GM12878 (cell line): ENCODE measurements at regions not wholly inside any gene's neighbourhood (a gene's known extent, or its start where the extent isn't known, plus 50 kb on each side); places are given as distances from the start of the nearest gene placed in this dataset.

Experiments used
- ATAC-seq: fragments of 200-7000 bp; cut with Tn5 transposase; 3 replicates; pipeline ENCODE4 v1.9.1; 2020; ENCODE audit warnings: mild to moderate bottlenecking, moderate library complexity
- BruUV-seq: library from RNA; stranded (reverse); fragments of 400-500 nt; replicated peaks from 2 replicates; lab custom pipeline; 2021; lab: Mats Ljungman, UMichigan
- CTCF ChIA-PET: fragments of 300-600 bp; sonication (Branson Sonifier 250); formaldehyde crosslinking; extraction: SDS; loops from one replicate; lab custom pipeline; 2021; ENCODE audit warnings: inconsistent platforms; lab: Yijun Ruan, JAX
- POLR2A ChIA-PET: fragments of 350-600 bp; formaldehyde crosslinking; extraction: SDS; loops from one replicate; lab custom pipeline; 2021; ENCODE audit warnings: inconsistent platforms; lab: Charles Lee
- RAD21 ChIA-PET: fragments of 300-600 bp; sonication (Branson Sonifier 250); formaldehyde crosslinking; loops from one replicate; lab custom pipeline; 2023; ENCODE audit warnings: antibody characterized with exemption; ENCODE audit not compliant: unreplicated experiment; lab: Charles Lee
- SMC1A ChIA-PET: fragments of 300-600 bp; sonication (Branson Sonifier 250); formaldehyde crosslinking; loops from one replicate; lab custom pipeline; 2023; ENCODE audit not compliant: unreplicated experiment, uncharacterized antibody; lab: Charles Lee
- DNase-seq: peaks from one replicate; pipeline ENCODE4 v3.0.0-alpha.2; 2011; ENCODE audit warnings: low read depth, low spot score
- FAIRE-seq: peaks from 3 replicates; lab custom pipeline; 2011; peaks lifted over from hg19 to GRCh38; lab: Jason Lieb, UNC
- H2AFZ ChIP-seq: 2 replicates; pipeline ENCODE4 v1.6.0; 2011; ENCODE audit warnings: low read depth, low read length, control low read depth; ENCODE audit not compliant: control insufficient read depth
- H3K27ac ChIP-seq: 2 replicates; pipeline ENCODE4 v1.5.1; 2011; ENCODE audit warnings: control low read depth; ENCODE audit not compliant: control insufficient read depth, insufficient read depth
- H3K27me3 ChIP-seq, 2 experiments: replicated peaks in 1 of 2; 2 replicates each; pipeline versions ENCODE4 v1.6.0 to v1.6.1; 2011; ENCODE audit warnings: low read length in 1 of 2; ENCODE audit not compliant: control insufficient read depth in 2 of 2, insufficient read depth in 2 of 2
- H3K36me3 ChIP-seq, 2 experiments: 2 replicates each; pipeline ENCODE4 v1.5.1; 2011; ENCODE audit warnings: low read length in 1 of 2; ENCODE audit not compliant: control insufficient read depth in 2 of 2, insufficient read depth in 2 of 2
- H3K4me1 ChIP-seq: 2 replicates; pipeline ENCODE4 v1.6.1; 2011; ENCODE audit warnings: mild to moderate bottlenecking, low read length, moderate library complexity, mixed read lengths; ENCODE audit not compliant: control insufficient read depth, insufficient read depth
- H3K4me2 ChIP-seq: 2 replicates; pipeline ENCODE4 v1.6.0; 2011; ENCODE audit warnings: control low read depth; ENCODE audit not compliant: control insufficient read depth, insufficient read depth
- H3K4me3 ChIP-seq: fragments of 200-600 bp; sonication (generic); 2 replicates; pipeline ENCODE4 v1.5.1; 2016
- H3K79me2 ChIP-seq: 2 replicates; pipeline ENCODE4 v1.6.0; 2011; ENCODE audit warnings: low read length; ENCODE audit not compliant: control insufficient read depth, insufficient read depth
- H3K9ac ChIP-seq: 2 replicates; pipeline ENCODE4 v1.8.0; 2011; ENCODE audit warnings: low read length, control low read depth, mixed read lengths; ENCODE audit not compliant: control insufficient read depth, insufficient read depth
- H3K9me3 ChIP-seq: replicated peaks from 3 replicates; pipeline ENCODE4 v1.5.1; 2011; ENCODE audit warnings: mild to moderate bottlenecking, low read length; ENCODE audit not compliant: control insufficient read depth, insufficient read depth
- H4K20me1 ChIP-seq: 2 replicates; pipeline ENCODE4 v1.6.0; 2011; ENCODE audit not compliant: control insufficient read depth, insufficient read depth
- BHLHE40 ChIP-seq, 2 experiments: fragments of 450-650 bp in 1 of 2; IDR thresholded peaks; 2 replicates each; pipeline ENCODE4 v1.6.1; 2011 to 2017; ENCODE audit warnings: low read depth in 2 of 2, borderline replicate concordance in 1 of 2, improper control_type of control experiment in 1 of 2, low read length in 1 of 2, mild to moderate bottlenecking in 1 of 2
- DPF2 ChIP-seq: fragments of 450-650 bp; IDR thresholded peaks from 2 replicates; pipeline ENCODE4 v1.6.1; 2017; ENCODE audit warnings: mild to moderate bottlenecking
- EGR1 ChIP-seq, 2 experiments: IDR thresholded peaks; 1 replicate in 1 of 2; 2 replicates in 1 of 2; pipeline ENCODE4 v1.6.1; 2011 to 2012; ENCODE audit warnings: low read depth in 2 of 2, low read length in 2 of 2, borderline replicate concordance in 1 of 2, mild to moderate bottlenecking in 1 of 2, moderate library complexity in 1 of 2
- FOS ChIP-seq: IDR thresholded peaks from 3 replicates; pipeline ENCODE4 v1.6.1; 2011; ENCODE audit warnings: borderline replicate concordance; ENCODE audit not compliant: insufficient read length; ENCODE audit errors: extremely low read depth
- FOXK2 ChIP-seq: fragments of 450-650 bp; IDR thresholded peaks from 2 replicates; pipeline ENCODE4 v1.6.1; 2017; ENCODE audit warnings: mild to moderate bottlenecking, moderate library complexity
- IKZF1 ChIP-seq: fragments of 450-650 bp; conservative IDR thresholded peaks from 2 replicates; pipeline ENCODE4 v1.6.1; 2017; ENCODE audit warnings: antibody characterized with exemption, mild to moderate bottlenecking
- KAT2A ChIP-seq: conservative IDR thresholded peaks from 2 replicates; pipeline ENCODE4 v1.6.1; 2011; ENCODE audit warnings: low read depth, low read length; ENCODE audit not compliant: control insufficient read depth
- NR2C1 ChIP-seq: fragments of 450-650 bp; IDR thresholded peaks from 2 replicates; pipeline ENCODE4 v1.6.1; 2017; ENCODE audit warnings: antibody characterized with exemption, mild to moderate bottlenecking, moderate library complexity
- RUNX3 ChIP-seq: IDR thresholded peaks from 2 replicates; pipeline ENCODE4 v1.6.1; 2012; ENCODE audit warnings: low read length, inconsistent platforms
- TAF1 ChIP-seq: IDR thresholded peaks from 2 replicates; pipeline ENCODE4 v1.6.1; 2011; ENCODE audit warnings: mild to moderate bottlenecking, low read depth, low read length, borderline replicate concordance
- ZNF622 ChIP-seq: fragments of 450-650 bp; IDR thresholded peaks from 2 replicates; pipeline ENCODE4 v1.6.1; 2017; ENCODE audit warnings: mild to moderate bottlenecking, inconsistent platforms
- WGBS: methylation state at CpG from one replicate; pipeline ENCODE4 v1.1.6; 2016; ENCODE audit warnings: low lambda C conversion rate; ENCODE audit not compliant: insufficient replicate concordance, insufficient coverage; ENCODE audit errors: missing lambda C conversion rate; 5-methylcytosine and 5-hydroxymethylcytosine counted together
- in situ Hi-C: fragments of 300-500 bp; cut with MboI; formaldehyde crosslinking; loops from 9 replicates; pipeline ENCODE4 v1.14.3; 2018; ENCODE audit warnings: mixed read lengths
- intact Hi-C: fragments of 100-400 bp; cut with micrococcal nuclease; formaldehyde crosslinking; loops from one replicate; pipeline ENCODE4 v1.14.2; 2022; ENCODE audit not compliant: unreplicated experiment
- TF ChIP-seq, protein P1 (sequence below): fragments of 450-650 bp; IDR thresholded peaks from 2 replicates; pipeline ENCODE4 v1.6.1; 2016; ENCODE audit warnings: mild to moderate bottlenecking, moderate library complexity, borderline replicate concordance

DNA sequence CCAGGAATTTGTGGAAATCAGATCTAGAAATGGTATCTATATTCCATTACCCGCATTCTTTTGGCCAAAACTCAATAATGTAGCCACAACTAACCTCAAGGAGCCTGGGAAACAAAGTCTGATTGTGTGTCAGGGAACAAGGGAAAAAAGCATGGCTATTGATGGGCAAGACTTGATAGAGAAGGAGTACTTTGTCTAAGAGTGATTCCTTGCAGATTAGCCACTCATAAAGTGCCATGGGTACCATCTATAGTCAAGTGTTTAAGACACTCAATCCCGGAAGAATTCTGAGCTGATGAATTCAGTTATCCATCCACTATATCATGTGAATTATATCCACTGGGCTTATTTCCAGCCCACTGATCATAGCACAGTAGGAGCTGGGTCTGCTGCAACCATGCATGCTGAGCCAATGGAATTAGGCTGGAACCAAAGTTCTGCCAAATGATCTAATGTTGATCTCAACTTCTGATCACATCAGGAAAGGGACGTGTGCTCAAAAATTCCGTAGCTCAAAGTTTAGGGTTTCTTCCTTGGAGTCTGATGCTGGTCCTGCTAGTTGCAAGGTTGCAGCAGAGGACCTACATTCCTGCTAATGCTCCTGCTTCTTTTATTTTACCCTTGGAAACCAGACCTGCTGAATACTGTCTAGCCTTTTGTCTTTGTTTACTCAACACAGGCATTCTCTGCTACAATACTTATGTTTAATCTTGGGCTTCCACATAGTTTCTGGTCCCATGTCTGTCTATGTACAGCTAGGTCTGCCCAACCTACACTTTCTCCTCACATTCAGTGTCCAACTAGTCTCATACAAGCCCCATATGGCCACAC is 629.7 kb downstream of the IRS1 start:
- SMC1A ChIA-PET = no interaction called here
- CTCF ChIA-PET = interaction anchor here (1.4 to 1.6 kb wide), 2 partner anchors 14 to 15 kb away, joined by 3 read pairs; no protein-coding TSS in a partner anchor
- Histone ChIP-seq H3K4me2 (no peak overlapping the region), H3K9me3 (no peaks in the 10 kb centered on the region), H3K36me3 (no peaks in the 10 kb centered on the region), H3K9ac (no peak overlapping the region), H4K20me1 (no peaks in the 10 kb centered on the region), H3K79me2 (no peaks in the 10 kb centered on the region), H3K27ac (no peak overlapping the region), H2AFZ (no peak overlapping the region), H3K4me1 (no peaks in the 10 kb centered on the region), H3K27me3 (no peaks in the 10 kb centered on the region), H3K4me3 (no peak overlapping the region)
- RAD21 ChIA-PET = no interaction called here
- POLR2A ChIA-PET = no interaction called here
- 32% methylated on average over 4 of the region's 4 CpGs for WGBS
- no peak for FAIRE-seq
- BruUV-seq = no TSS peak
- no peak for DNase-seq
- no peak for TF ChIP-seq KAT2A
- no peak for TF ChIP-seq IKZF1
- in situ Hi-C loops = no loop called here
- intact Hi-C loops = no loop called here
- no peak for ATAC-seq

DNA sequence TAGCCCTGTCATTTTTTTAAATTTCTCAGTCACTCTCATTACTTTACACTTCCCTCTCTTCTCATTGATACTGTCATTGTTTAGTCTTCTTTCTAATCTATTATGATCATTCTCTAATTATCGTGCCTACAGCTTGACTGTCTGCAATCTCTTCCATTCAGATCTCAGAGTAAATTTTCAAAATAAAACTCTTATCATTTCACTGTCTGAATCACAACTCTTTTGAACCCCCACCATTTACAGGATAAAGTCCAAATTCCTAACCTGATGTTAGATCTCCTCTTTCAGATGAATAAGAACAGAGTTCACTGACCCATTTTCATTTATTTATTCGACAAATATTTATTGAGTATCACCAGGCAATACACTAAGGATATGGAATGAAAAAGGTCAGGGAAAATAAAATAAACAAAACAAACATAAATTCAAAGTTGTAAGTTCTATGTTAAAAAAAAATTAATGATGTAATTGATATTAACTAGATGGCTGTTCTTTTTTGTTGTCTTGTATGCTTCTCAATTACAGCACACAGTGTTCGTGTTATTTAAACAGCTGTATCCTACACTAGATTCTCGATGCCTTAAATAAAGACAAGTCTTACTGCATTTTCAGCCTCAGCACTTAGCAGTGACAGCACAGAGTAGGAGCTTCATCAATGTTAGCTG is 631.0 kb downstream of the IRS1 start:
- FAIRE-seq = no peak
- ChIA-PET POLR2A (no interaction called here), CTCF (no interaction called here), RAD21 (no interaction called here), SMC1A (no interaction called here)
- in situ Hi-C loops (no loop called here), intact Hi-C loops (no loop called here)
- no TSS peak for BruUV-seq
- ATAC-seq = no peak
- H3K27me3 ChIP-seq = no peaks in the 10 kb centered on the region
- H3K9me3 ChIP-seq = no peaks in the 10 kb centered on the region
- no peak overlapping the region for H3K4me2 ChIP-seq
- DNase-seq = no peak
- no peaks in the 10 kb centered on the region for H4K20me1 ChIP-seq
- no peak overlapping the region for H3K9ac ChIP-seq
- H3K79me2 ChIP-seq = no peaks in the 10 kb centered on the region
- H3K36me3 ChIP-seq = no peaks in the 10 kb centered on the region
- 15% methylated on average over 4 of the region's 4 CpGs for WGBS
- no peak overlapping the region for H3K27ac ChIP-seq
- no peaks in the 10 kb centered on the region for H3K4me1 ChIP-seq
- no peak overlapping the region for H2AFZ ChIP-seq
- H3K4me3 ChIP-seq = no peak overlapping the region
- TF ChIP-seq NR2C1 = no peak
- no peak for TF ChIP-seq DPF2
- TF ChIP-seq BHLHE40 (IDR thresholded peaks at IDR 0.05; ENCODE audit: borderline replicate concordance in 1 of 2, low read depth in 2 of 2, low read length in 1 of 2) = no peak
- TF ChIP-seq, protein P1, sequence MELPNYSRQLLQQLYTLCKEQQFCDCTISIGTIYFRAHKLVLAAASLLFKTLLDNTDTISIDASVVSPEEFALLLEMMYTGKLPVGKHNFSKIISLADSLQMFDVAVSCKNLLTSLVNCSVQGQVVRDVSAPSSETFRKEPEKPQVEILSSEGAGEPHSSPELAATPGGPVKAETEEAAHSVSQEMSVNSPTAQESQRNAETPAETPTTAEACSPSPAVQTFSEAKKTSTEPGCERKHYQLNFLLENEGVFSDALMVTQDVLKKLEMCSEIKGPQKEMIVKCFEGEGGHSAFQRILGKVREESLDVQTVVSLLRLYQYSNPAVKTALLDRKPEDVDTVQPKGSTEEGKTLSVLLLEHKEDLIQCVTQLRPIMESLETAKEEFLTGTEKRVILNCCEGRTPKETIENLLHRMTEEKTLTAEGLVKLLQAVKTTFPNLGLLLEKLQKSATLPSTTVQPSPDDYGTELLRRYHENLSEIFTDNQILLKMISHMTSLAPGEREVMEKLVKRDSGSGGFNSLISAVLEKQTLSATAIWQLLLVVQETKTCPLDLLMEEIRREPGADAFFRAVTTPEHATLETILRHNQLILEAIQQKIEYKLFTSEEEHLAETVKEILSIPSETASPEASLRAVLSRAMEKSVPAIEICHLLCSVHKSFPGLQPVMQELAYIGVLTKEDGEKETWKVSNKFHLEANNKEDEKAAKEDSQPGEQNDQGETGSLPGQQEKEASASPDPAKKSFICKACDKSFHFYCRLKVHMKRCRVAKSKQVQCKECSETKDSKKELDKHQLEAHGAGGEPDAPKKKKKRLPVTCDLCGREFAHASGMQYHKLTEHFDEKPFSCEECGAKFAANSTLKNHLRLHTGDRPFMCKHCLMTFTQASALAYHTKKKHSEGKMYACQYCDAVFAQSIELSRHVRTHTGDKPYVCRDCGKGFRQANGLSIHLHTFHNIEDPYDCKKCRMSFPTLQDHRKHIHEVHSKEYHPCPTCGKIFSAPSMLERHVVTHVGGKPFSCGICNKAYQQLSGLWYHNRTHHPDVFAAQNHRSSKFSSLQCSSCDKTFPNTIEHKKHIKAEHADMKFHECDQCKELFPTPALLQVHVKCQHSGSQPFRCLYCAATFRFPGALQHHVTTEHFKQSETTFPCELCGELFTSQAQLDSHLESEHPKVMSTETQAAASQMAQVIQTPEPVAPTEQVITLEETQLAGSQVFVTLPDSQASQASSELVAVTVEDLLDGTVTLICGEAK = no peak
- TF ChIP-seq TAF1 = no peak
- no peak for TF ChIP-seq FOXK2
- TF ChIP-seq EGR1 (IDR thresholded peaks at IDR 0.05; ENCODE audit: borderline replicate concordance in 1 of 2, low read depth in 2 of 2, low read length in 2 of 2) = no peak
- TF ChIP-seq RUNX3 = no peak
- no peak for TF ChIP-seq FOS
- no peak for TF ChIP-seq ZNF622
